ENCODE measurements at regions not wholly inside any gene's neighbourhood (a gene's known extent, or its start where the extent isn't known, plus 50 kb on each side); places are given as distances from the start of the nearest gene placed in this dataset.
A peak's percentile ranks its signal among the peaks of the same experiment; 100 is the strongest.

- TF ChIP-seq NCOR1 (IDR thresholded peaks at IDR 0.05; ENCODE audit: borderline replicate concordance, low read length) (peak; percentile 88), SRF (IDR thresholded peaks at IDR 0.05; ENCODE audit: low read depth, low read length) (no peak), RFX5 (IDR thresholded peaks at IDR 0.05; ENCODE audit: low read depth, low read length) (peak; percentile 75), TBX3 (IDR thresholded peaks at IDR 0.05; ENCODE audit: borderline replicate concordance) (peak; percentile 67; the same call in 1 of the 2 replicates), ASH2L (IDR thresholded peaks at IDR 0.05; ENCODE audit: insufficient read length, low read depth, low read length) (peak; percentile 24), CEBPG (CRISPR knock-in tag; IDR thresholded peaks at IDR 0.05) (peak; percentile 32), RFX3 (CRISPR knock-in tag; IDR thresholded peaks at IDR 0.05) (peak; percentile 62; the same call in 1 of the 2 replicates), HMGA1 (CRISPR knock-in tag; conservative IDR thresholded peaks at IDR 0.05) (no peak), TCF7 (IDR thresholded peaks at IDR 0.05; ENCODE audit: low read depth) (peak; percentile 84), RXRB (CRISPR knock-in tag; IDR thresholded peaks at IDR 0.05; ENCODE audit: borderline replicate concordance) (peak; percentile 67; the same call in 1 of the 2 replicates), GZF1 (CRISPR knock-in tag; IDR thresholded peaks at IDR 0.05) (no peak), RARA (CRISPR knock-in tag; IDR thresholded peaks at IDR 0.05) (peak; percentile 65), ZNF512B (CRISPR knock-in tag; IDR thresholded peaks at IDR 0.05; ENCODE audit: borderline replicate concordance) (no peak), HNF4A (CRISPR knock-in tag; IDR thresholded peaks at IDR 0.05) (peak; percentile 91), ERF (CRISPR knock-in tag; IDR thresholded peaks at IDR 0.05) (peak; percentile 38; the same call in 1 of the 2 replicates), TFE3 (CRISPR knock-in tag; IDR thresholded peaks at IDR 0.05) (peak; percentile 15; the same call in 1 of the 2 replicates), HDAC2 (CRISPR knock-in tag; IDR thresholded peaks at IDR 0.05) (peak; percentile 84), MED13 (CRISPR knock-in tag; IDR thresholded peaks at IDR 0.05) (peak; percentile 74; the same call in 1 of the 2 replicates), FOXP4 (CRISPR knock-in tag; IDR thresholded peaks at IDR 0.05) (peak; percentile 82), NFIC (IDR thresholded peaks at IDR 0.05; ENCODE audit: low read length) (peak; percentile 76; the same call in 1 of the 2 replicates), SP140L (CRISPR knock-in tag; IDR thresholded peaks at IDR 0.05; ENCODE audit: borderline replicate concordance) (no peak), ZNF704 (CRISPR knock-in tag; IDR thresholded peaks at IDR 0.05; ENCODE audit: borderline replicate concordance) (no peak), ZBTB14 (CRISPR knock-in tag; IDR thresholded peaks at IDR 0.05) (no peak), FOXJ3 (CRISPR knock-in tag; IDR thresholded peaks at IDR 0.05; ENCODE audit: borderline replicate concordance) (peak; percentile 79; the same call in 1 of the 2 replicates)
Observed at GRCh38 chr2:215552144-215552580, 116.3 kb upstream of the FN1 start (continued).

Data from HepG2 (cell line).